ENCODE measurements at regions not wholly inside any gene's neighbourhood (a gene's known extent, or its start where the extent isn't known, plus 50 kb on each side); places are given as distances from the start of the nearest gene placed in this dataset.

DNA sequence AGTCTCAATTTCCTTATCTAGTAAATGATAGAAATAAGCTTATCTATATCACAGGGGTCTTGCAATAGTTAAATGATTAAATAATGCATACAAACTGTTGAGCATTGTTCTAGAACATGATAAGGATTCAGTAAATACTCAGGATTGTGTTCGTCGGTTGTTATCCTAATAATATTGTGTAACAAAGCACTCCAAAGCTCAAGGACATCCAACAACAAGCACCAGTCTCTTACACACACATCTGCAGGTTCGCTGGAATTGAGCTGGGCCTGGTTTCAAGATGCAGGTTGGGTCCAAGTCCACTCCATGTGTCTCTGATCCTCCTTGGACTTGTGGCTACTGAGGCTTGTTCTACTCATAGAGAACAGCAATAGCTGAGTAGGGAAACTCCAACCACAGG lies 74.1 kb upstream of the MC3R start (continued):
- TF ChIP-seq, protein P1, sequence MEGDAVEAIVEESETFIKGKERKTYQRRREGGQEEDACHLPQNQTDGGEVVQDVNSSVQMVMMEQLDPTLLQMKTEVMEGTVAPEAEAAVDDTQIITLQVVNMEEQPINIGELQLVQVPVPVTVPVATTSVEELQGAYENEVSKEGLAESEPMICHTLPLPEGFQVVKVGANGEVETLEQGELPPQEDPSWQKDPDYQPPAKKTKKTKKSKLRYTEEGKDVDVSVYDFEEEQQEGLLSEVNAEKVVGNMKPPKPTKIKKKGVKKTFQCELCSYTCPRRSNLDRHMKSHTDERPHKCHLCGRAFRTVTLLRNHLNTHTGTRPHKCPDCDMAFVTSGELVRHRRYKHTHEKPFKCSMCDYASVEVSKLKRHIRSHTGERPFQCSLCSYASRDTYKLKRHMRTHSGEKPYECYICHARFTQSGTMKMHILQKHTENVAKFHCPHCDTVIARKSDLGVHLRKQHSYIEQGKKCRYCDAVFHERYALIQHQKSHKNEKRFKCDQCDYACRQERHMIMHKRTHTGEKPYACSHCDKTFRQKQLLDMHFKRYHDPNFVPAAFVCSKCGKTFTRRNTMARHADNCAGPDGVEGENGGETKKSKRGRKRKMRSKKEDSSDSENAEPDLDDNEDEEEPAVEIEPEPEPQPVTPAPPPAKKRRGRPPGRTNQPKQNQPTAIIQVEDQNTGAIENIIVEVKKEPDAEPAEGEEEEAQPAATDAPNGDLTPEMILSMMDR (conservative IDR thresholded peaks at IDR 0.05; ENCODE audit: low read depth in 2 of 2), result no peak

DNA sequence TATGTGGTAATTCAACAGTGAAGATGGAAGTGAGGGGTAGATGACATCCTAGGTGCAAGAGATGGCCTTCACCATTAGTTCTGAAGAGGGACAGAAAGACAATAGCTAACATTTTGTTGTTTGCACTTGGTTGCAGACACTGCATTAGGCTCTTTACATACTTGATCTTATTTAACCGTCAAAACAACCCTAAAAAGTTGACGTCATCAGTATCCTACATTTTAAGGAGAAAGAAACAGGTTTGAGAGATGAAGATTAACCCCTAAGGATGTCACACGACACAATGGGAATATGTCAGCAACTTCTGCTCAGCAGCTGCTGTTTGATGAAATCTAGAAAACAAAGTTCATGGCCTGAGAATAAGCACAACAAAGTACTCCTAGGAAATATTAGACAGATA lies 72.6 kb upstream of the MC3R start:
- Histone ChIP-seq H3K27ac (ENCODE audit: low read depth) (no peak overlapping the region), H3K4me2 (no peak overlapping the region), H2AFZ (no peak overlapping the region), H3K4me1 (ENCODE audit: insufficient read depth) (no peaks in the 10 kb centered on the region), H4K20me1 (replicated peaks; ENCODE audit: insufficient read depth) (no peaks in the 10 kb centered on the region), H3K9me2 (ENCODE audit: insufficient read depth) (no peaks in the 10 kb centered on the region), H3F3A (replicated peaks; ENCODE audit: low read depth) (no peaks in the 10 kb centered on the region), H3K36me3 (ENCODE audit: insufficient read depth) (no peaks in the 10 kb centered on the region; the same call in 1 of the 2 replicates), H3K79me2 (replicated peaks; ENCODE audit: insufficient read depth) (no peaks in the 10 kb centered on the region), H3K4me3 (no peak overlapping the region), H3K27me3 (ENCODE audit: insufficient read depth) (no peaks in the 10 kb centered on the region)
- no peak overlapping the region for H3K4me3 Mint-ChIP-seq
- no peaks in the 10 kb centered on the region for H3K4me1 Mint-ChIP-seq
- H3K9me3 Mint-ChIP-seq, result peaks cover 100% of the 10 kb centered on the region
- TF ChIP-seq EZH2phosphoT487 (IDR thresholded peaks at IDR 0.05; ENCODE audit: unreplicated experiment) (no peak), JUNB (IDR thresholded peaks at IDR 0.05; ENCODE audit: unreplicated experiment) (no peak), ZNF331 (CRISPR knock-in tag; IDR thresholded peaks at IDR 0.05; ENCODE audit: low read depth) (no peak), ZNF114 (CRISPR knock-in tag; IDR thresholded peaks at IDR 0.05) (no peak), STAT1 (IDR thresholded peaks at IDR 0.05; ENCODE audit: unreplicated experiment) (no peak), CREB1 (CRISPR knock-in tag; IDR thresholded peaks at IDR 0.05; ENCODE audit: low read depth) (no peak), EZH2 (IDR thresholded peaks at IDR 0.05; ENCODE audit: low read depth, unreplicated experiment) (no peak), NANOG (IDR thresholded peaks at IDR 0.05; ENCODE audit: borderline replicate concordance) (no peak)
- TF ChIP-seq, protein P1 (conservative IDR thresholded peaks at IDR 0.05; ENCODE audit: low read depth in 2 of 2), result no peak
- TF ChIP-seq, protein P2, sequence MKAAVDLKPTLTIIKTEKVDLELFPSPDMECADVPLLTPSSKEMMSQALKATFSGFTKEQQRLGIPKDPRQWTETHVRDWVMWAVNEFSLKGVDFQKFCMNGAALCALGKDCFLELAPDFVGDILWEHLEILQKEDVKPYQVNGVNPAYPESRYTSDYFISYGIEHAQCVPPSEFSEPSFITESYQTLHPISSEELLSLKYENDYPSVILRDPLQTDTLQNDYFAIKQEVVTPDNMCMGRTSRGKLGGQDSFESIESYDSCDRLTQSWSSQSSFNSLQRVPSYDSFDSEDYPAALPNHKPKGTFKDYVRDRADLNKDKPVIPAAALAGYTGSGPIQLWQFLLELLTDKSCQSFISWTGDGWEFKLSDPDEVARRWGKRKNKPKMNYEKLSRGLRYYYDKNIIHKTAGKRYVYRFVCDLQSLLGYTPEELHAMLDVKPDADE (IDR thresholded peaks at IDR 0.05), result no peak
- TF ChIP-seq, protein P3, sequence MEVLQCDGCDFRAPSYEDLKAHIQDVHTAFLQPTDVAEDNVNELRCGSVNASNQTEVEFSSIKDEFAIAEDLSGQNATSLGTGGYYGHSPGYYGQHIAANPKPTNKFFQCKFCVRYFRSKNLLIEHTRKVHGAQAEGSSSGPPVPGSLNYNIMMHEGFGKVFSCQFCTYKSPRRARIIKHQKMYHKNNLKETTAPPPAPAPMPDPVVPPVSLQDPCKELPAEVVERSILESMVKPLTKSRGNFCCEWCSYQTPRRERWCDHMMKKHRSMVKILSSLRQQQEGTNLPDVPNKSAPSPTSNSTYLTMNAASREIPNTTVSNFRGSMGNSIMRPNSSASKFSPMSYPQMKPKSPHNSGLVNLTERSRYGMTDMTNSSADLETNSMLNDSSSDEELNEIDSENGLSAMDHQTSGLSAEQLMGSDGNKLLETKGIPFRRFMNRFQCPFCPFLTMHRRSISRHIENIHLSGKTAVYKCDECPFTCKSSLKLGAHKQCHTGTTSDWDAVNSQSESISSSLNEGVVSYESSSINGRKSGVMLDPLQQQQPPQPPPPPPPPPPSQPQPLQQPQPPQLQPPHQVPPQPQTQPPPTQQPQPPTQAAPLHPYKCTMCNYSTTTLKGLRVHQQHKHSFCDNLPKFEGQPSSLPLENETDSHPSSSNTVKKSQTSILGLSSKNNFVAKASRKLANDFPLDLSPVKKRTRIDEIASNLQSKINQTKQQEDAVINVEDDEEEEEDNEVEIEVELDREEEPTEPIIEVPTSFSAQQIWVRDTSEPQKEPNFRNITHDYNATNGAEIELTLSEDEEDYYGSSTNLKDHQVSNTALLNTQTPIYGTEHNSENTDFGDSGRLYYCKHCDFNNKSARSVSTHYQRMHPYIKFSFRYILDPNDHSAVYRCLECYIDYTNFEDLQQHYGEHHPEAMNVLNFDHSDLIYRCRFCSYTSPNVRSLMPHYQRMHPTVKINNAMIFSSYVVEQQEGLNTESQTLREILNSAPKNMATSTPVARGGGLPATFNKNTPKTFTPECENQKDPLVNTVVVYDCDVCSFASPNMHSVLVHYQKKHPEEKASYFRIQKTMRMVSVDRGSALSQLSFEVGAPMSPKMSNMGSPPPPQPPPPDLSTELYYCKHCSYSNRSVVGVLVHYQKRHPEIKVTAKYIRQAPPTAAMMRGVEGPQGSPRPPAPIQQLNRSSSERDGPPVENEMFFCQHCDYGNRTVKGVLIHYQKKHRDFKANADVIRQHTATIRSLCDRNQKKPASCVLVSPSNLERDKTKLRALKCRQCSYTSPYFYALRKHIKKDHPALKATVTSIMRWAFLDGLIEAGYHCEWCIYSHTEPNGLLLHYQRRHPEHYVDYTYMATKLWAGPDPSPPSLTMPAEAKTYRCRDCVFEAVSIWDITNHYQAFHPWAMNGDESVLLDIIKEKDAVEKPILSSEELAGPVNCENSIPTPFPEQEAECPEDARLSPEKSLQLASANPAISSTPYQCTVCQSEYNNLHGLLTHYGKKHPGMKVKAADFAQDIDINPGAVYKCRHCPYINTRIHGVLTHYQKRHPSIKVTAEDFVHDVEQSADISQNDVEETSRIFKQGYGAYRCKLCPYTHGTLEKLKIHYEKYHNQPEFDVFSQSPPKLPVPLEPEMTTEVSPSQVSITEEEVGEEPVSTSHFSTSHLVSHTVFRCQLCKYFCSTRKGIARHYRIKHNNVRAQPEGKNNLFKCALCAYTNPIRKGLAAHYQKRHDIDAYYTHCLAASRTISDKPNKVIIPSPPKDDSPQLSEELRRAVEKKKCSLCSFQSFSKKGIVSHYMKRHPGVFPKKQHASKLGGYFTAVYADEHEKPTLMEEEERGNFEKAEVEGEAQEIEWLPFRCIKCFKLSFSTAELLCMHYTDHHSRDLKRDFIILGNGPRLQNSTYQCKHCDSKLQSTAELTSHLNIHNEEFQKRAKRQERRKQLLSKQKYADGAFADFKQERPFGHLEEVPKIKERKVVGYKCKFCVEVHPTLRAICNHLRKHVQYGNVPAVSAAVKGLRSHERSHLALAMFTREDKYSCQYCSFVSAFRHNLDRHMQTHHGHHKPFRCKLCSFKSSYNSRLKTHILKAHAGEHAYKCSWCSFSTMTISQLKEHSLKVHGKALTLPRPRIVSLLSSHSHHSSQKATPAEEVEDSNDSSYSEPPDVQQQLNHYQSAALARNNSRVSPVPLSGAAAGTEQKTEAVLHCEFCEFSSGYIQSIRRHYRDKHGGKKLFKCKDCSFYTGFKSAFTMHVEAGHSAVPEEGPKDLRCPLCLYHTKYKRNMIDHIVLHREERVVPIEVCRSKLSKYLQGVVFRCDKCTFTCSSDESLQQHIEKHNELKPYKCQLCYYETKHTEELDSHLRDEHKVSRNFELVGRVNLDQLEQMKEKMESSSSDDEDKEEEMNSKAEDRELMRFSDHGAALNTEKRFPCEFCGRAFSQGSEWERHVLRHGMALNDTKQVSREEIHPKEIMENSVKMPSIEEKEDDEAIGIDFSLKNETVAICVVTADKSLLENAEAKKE (CRISPR knock-in tag; IDR thresholded peaks at IDR 0.05), result no peak
- ATAC-seq (no peak), DNase-seq (ENCODE audit: low spot score) (no peak)
- no peak overlapping the region for H3K27ac Mint-ChIP-seq
- H3K27me3 Mint-ChIP-seq (ENCODE audit: insufficient read depth, low read depth, poor library complexity), result peaks cover 4% of the 10 kb centered on the region
- H3K36me3 Mint-ChIP-seq (ENCODE audit: low read depth), result peaks cover 46% of the 10 kb centered on the region

All from GM23338 (cell line).